BLaER1 treated with 17β-estradiol and CSF1 and Interleukin-3, amounts not matched to agents 10 nM and 100 nM (cell line): ENCODE measurements at regions not wholly inside any gene's neighbourhood (a gene's known extent, or its start where the extent isn't known, plus 50 kb on each side); places are given as distances from the start of the nearest gene placed in this dataset.

ENCODE experiments used
- H3K27ac ChIP-seq, 11 experiments: shearing (Covaris generic); formaldehyde crosslinking; 2 replicates each; pipeline ENCODE4 v1.8.1; 2022
- H3K27me3 ChIP-seq, 11 experiments: shearing (Covaris generic); formaldehyde crosslinking; 2 replicates each; pipeline ENCODE4 v1.8.1; 2022
- H3K36me3 ChIP-seq, 11 experiments: shearing (Covaris generic); formaldehyde crosslinking; 2 replicates each; pipeline ENCODE4 v1.8.1; 2022
- H3K4me1 ChIP-seq, 10 experiments: shearing (Covaris generic); formaldehyde crosslinking; 2 replicates each; pipeline ENCODE4 v1.8.1; 2022
- H3K4me2 ChIP-seq, 11 experiments: shearing (Covaris generic); formaldehyde crosslinking; 2 replicates each; pipeline ENCODE4 v1.8.1; 2022
- H3K4me3 ChIP-seq, 10 experiments: shearing (Covaris generic); formaldehyde crosslinking; 2 replicates each; pipeline ENCODE4 v1.8.1; 2022
- H3K9ac ChIP-seq, 11 experiments: shearing (Covaris generic); formaldehyde crosslinking; 2 replicates each; pipeline ENCODE4 v1.8.1; 2022
- H3K9me3 ChIP-seq, 11 experiments: shearing (Covaris generic); formaldehyde crosslinking; replicated peaks in 1 of 11; 2 replicates each; pipeline ENCODE4 v1.8.1; 2022
- H4K20me1 ChIP-seq, 11 experiments: shearing (Covaris generic); formaldehyde crosslinking; 2 replicates each; pipeline ENCODE4 v1.8.1; 2022
- Cebpa-rat ChIP-seq, 11 experiments: shearing (Covaris generic); IDR thresholded peaks; 2 replicates each; pipeline ENCODE4 v1.8.1; 2022

GRCh38 chr4:164197556-164197955 is 556.4 kb upstream of the SMIM31 start:
- Histone ChIP-seq H3K4me2 (no peak overlapping the region), H3K27ac (no peak overlapping the region), H3K9ac (no peak overlapping the region), H3K4me3 (no peak overlapping the region), H3K9me3 (no peaks in the 10 kb centered on the region), H3K36me3 (no peaks in the 10 kb centered on the region), H3K27me3 (no peaks in the 10 kb centered on the region), H4K20me1 (no peaks in the 10 kb centered on the region), H3K4me1 (no peaks in the 10 kb centered on the region)
- TF ChIP-seq Cebpa-rat (IDR thresholded peaks at IDR 0.05) = no peak

- Histone ChIP-seq H3K9me3 (no peaks in the 10 kb centered on the region), H3K9ac (no peak overlapping the region), H3K4me2 (no peak overlapping the region), H3K4me3 (no peak overlapping the region), H3K36me3 (no peaks in the 10 kb centered on the region), H3K27me3 (no peaks in the 10 kb centered on the region), H4K20me1 (no peaks in the 10 kb centered on the region), H3K27ac (no peak overlapping the region), H3K4me1 (no peaks in the 10 kb centered on the region)
- no peak for TF ChIP-seq Cebpa-rat (IDR thresholded peaks at IDR 0.05)
Measured at GRCh38 chr4:164203476-164203875, 550.5 kb upstream of the SMIM31 start.

- Histone ChIP-seq H3K9me3 (no peaks in the 10 kb centered on the region), H3K36me3 (no peaks in the 10 kb centered on the region), H3K27ac (no peak overlapping the region), H3K4me1 (no peaks in the 10 kb centered on the region), H3K4me2 (no peak overlapping the region), H4K20me1 (no peaks in the 10 kb centered on the region), H3K27me3 (no peaks in the 10 kb centered on the region), H3K9ac (no peak overlapping the region), H3K4me3 (no peak overlapping the region)
- TF ChIP-seq Cebpa-rat (IDR thresholded peaks at IDR 0.05) = no peak
Measured at GRCh38 chr4:164204434-164204833, 549.5 kb upstream of the SMIM31 start.

GRCh38 chr4:164207460-164207859 is 546.5 kb upstream of the SMIM31 start:
- Histone ChIP-seq H3K27ac (no peak overlapping the region), H3K9ac (no peak overlapping the region), H3K9me3 (no peaks in the 10 kb centered on the region), H3K4me3 (no peak overlapping the region), H4K20me1 (no peaks in the 10 kb centered on the region), H3K36me3 (no peaks in the 10 kb centered on the region), H3K4me1 (no peaks in the 10 kb centered on the region), H3K27me3 (no peaks in the 10 kb centered on the region), H3K4me2 (no peak overlapping the region)
- TF ChIP-seq Cebpa-rat (IDR thresholded peaks at IDR 0.05) = no peak

- H3K27ac ChIP-seq = no peak overlapping the region
- no peak for TF ChIP-seq Cebpa-rat (IDR thresholded peaks at IDR 0.05)
Measured at GRCh38 chr4:164210377-164210776, 543.6 kb upstream of the SMIM31 start.

GRCh38 chr4:164212134-164212533 is 541.8 kb upstream of the SMIM31 start:
- Histone ChIP-seq H4K20me1 (no peaks in the 10 kb centered on the region), H3K4me3 (no peak overlapping the region), H3K27ac (no peak overlapping the region), H3K9ac (no peak overlapping the region), H3K27me3 (no peaks in the 10 kb centered on the region), H3K4me1 (no peaks in the 10 kb centered on the region), H3K4me2 (no peak overlapping the region), H3K9me3 (no peaks in the 10 kb centered on the region), H3K36me3 (no peaks in the 10 kb centered on the region)
- TF ChIP-seq Cebpa-rat (IDR thresholded peaks at IDR 0.05) = no peak

More at GRCh38 chr4:164210377-164210776, 543.6 kb upstream of the SMIM31 start:
- no peaks in the 10 kb centered on the region for H4K20me1 ChIP-seq
- H3K4me2 ChIP-seq = no peak overlapping the region
- no peaks in the 10 kb centered on the region for H3K9me3 ChIP-seq
- no peaks in the 10 kb centered on the region for H3K4me1 ChIP-seq
- no peaks in the 10 kb centered on the region for H3K27me3 ChIP-seq
- H3K9ac ChIP-seq = no peak overlapping the region
- no peak overlapping the region for H3K4me3 ChIP-seq
- H3K36me3 ChIP-seq = no peaks in the 10 kb centered on the region

GRCh38 chr4:164212714-164213113 is 541.2 kb upstream of the SMIM31 start:
- no peak overlapping the region for H3K4me3 ChIP-seq
- no peak overlapping the region for H3K4me2 ChIP-seq
- no peak overlapping the region for H3K27ac ChIP-seq
- H3K27me3 ChIP-seq = no peaks in the 10 kb centered on the region
- no peak for TF ChIP-seq Cebpa-rat (IDR thresholded peaks at IDR 0.05)
- no peak overlapping the region for H3K9ac ChIP-seq
- no peaks in the 10 kb centered on the region for H3K9me3 ChIP-seq
- H3K4me1 ChIP-seq = no peaks in the 10 kb centered on the region
- no peaks in the 10 kb centered on the region for H4K20me1 ChIP-seq
- no peaks in the 10 kb centered on the region for H3K36me3 ChIP-seq

- 0 out of 22 replicates have a peak, but pooled peaks cover 0 to 3% (median 0%) of the 10 kb centered on the region in 11 experiments for H3K9me3 ChIP-seq
- no peak for TF ChIP-seq Cebpa-rat (IDR thresholded peaks at IDR 0.05)
Measured at GRCh38 chr4:164215113-164215741, 538.7 kb upstream of the SMIM31 start.

GRCh38 chr4:164221631-164222030 is 532.3 kb upstream of the SMIM31 start:
- no peak overlapping the region for H3K9ac ChIP-seq
- no peak overlapping the region for H3K27ac ChIP-seq
- no peak for TF ChIP-seq Cebpa-rat (IDR thresholded peaks at IDR 0.05)
- 0 out of 22 replicates have a peak, but pooled peaks cover 0 to 3% (median 0%) of the 10 kb centered on the region in 11 experiments for H3K9me3 ChIP-seq
- no peak overlapping the region for H3K4me3 ChIP-seq
- H3K27me3 ChIP-seq = no peaks in the 10 kb centered on the region
- no peaks in the 10 kb centered on the region for H3K4me1 ChIP-seq
- no peaks in the 10 kb centered on the region for H3K36me3 ChIP-seq
- no peaks in the 10 kb centered on the region for H4K20me1 ChIP-seq
- H3K4me2 ChIP-seq = no peak overlapping the region

More at GRCh38 chr4:164215113-164215741, 538.7 kb upstream of the SMIM31 start:
- Histone ChIP-seq H3K27ac (no peak overlapping the region), H3K4me1 (no peaks in the 10 kb centered on the region), H3K27me3 (no peaks in the 10 kb centered on the region), H3K9ac (no peak overlapping the region), H3K4me3 (no peak overlapping the region), H4K20me1 (no peaks in the 10 kb centered on the region), H3K36me3 (no peaks in the 10 kb centered on the region), H3K4me2 (no peak overlapping the region)

GRCh38 chr4:164224871-164225270 is 529.1 kb upstream of the SMIM31 start:
- no peak overlapping the region for H3K9ac ChIP-seq
- H3K4me2 ChIP-seq = no peak overlapping the region
- H3K27ac ChIP-seq = no peak overlapping the region
- H3K9me3 ChIP-seq = no peaks in the 10 kb centered on the region
- no peaks in the 10 kb centered on the region for H4K20me1 ChIP-seq
- no peak for TF ChIP-seq Cebpa-rat (IDR thresholded peaks at IDR 0.05)
- H3K27me3 ChIP-seq = no peaks in the 10 kb centered on the region
- H3K4me3 ChIP-seq = no peak overlapping the region
- H3K36me3 ChIP-seq = no peaks in the 10 kb centered on the region
- H3K4me1 ChIP-seq = no peaks in the 10 kb centered on the region
